HG03039 (cell line): ENCODE measurements at regions not wholly inside any gene's neighbourhood (a gene's known extent, or its start where the extent isn't known, plus 50 kb on each side); places are given as distances from the start of the nearest gene placed in this dataset.
A peak's percentile ranks its signal among the peaks of the same experiment; 100 is the strongest.

Source experiments
- ATAC-seq: cut with Tn5 transposase; IDR thresholded peaks from one replicate; pipeline ENCODE4 v1.9.1; 2021; ENCODE audit warnings: mild to moderate bottlenecking, moderate library complexity; ENCODE audit not compliant: unreplicated experiment

- ATAC-seq = no peak
These were observed 65.8 kb upstream of the FRMD4A start for GRCh38 chr10:14396411-14397048.

- ATAC-seq = no peak
These were observed 63.5 kb upstream of the FRMD4A start for GRCh38 chr10:14394179-14394578.

- no peak for ATAC-seq
These were observed 60.6 kb upstream of the FRMD4A start for GRCh38 chr10:14391342-14391741.

DNA sequence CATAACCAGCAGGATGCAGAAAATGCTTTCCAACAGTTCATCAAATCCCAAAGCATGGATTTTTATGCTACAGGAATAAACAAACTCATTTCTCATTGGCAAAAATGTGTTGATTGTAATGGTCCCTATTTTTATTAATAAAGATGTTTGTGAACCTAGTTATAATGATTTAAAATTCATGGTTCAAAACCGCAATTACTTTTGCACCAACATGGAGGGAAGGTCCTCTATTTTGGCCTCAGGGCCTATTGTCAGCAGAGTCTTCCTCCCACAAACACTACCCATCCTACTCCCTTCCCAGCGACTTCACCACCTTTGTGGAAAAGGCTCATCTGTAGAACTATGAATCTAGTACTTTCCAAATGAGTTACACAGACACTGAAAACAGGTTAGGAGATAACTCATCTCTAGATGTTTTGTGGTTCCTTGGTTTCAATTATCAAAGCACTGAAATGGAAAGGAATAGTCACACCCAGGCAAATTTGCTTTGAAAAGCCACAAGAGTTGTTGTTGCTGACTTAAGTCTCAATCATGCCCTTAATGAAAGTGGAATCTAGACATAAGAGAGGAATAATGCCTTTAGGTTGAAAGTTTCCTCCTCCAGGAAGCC is 59.4 kb upstream of the FRMD4A start:
- peak; percentile 93 for ATAC-seq

DNA sequence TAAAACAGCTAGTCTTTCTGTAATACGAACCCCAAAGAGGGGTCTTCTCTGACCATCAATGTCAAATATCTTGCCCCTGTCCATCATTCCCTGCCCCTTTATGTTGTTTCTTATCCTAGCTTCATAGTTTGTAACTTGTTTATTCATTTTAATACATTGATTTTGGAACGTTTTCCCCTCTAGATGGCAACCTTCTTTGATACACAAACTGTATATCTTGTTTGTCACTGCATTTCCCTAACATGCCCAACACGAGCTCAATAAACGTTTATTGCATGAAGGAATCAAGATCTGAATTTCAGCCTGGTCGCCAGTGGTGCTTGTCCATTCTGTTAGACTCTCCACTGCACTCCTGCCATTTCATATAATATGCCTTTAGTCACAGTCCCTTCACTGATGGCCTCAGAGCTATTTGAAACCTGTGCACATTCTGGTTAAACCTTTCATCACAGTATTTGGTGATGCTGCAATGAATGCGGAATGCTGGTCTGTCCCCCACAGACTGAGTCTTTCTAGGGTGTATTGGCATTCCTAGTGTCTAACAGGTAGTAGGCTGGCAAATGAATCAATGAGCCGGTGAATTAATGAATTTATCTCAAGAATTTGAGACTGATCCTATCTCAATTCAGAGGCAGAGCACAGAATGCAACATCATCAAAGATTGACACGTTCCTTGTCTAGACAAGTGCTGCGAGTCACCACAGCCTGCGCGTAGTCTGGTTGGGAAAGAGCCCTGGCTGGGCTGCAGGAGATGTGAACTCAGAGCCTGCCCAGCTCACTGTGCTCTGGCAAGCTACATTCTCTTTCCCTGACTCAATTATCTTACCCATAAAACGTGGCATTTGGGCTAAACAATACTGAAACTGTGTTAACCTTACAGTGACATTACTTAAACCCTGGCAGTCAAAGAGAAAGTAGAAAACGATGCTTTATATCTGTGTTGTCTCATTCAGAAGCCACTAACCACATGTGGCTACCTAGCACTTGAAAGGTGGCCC is 55.2 kb upstream of the FRMD4A start:
- no peak for ATAC-seq

DNA sequence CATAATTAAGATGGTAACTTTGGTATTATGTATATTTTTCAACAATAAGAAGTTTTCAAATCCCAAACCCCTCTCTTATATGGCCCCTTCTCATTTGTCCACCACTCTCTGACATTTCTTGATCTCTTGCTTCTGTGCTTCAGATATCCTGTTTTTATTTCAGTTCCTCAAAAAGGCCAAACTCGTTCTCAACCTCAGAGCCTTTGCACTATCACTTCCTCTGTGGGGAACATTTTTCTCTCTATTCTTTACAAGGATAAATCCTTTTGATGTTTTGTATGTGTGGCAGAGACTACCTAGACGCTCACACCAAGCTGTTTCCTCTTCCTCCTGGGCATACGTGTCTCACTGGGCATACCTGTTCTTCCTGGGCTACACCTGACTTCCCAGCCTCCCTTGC is 54.2 kb upstream of the FRMD4A start:
- ATAC-seq = no peak

DNA sequence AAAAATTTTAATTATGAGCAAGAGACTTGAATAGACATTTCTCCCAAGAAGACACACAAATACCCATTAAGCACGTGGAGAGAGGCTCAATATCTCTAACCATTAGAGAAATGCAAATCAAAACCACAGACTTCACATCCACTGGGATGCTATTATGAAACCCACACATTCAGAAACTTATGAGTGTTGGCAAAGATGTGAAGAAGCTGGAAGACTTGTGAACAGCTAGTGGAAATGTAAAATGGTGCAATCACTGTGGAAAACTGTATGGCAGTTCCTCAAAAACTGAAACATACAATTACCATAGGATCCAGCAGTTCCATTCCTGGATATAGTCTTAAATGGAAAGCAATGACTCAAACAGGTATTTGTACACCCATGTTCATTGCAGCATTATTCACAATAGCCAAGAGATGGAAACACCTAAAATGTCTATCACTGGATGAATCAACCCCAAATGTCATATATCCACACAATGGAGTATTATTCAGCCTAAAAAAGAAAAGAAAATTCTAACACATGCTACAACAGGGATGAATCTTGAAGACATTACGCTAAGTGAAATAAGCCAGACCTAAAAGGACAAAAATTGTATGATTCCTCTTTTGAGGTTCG is 53.5 kb upstream of the FRMD4A start:
- ATAC-seq = no peak

- no peak for ATAC-seq
These were observed 52.5 kb upstream of the FRMD4A start for GRCh38 chr10:14383266-14383665.

GRCh38 chr10:14382531-14382930 is 51.8 kb upstream of the FRMD4A start:
- no peak for ATAC-seq

GRCh38 chr10:14382022-14382421 is 51.3 kb upstream of the FRMD4A start:
- no peak for ATAC-seq

GRCh38 chr10:14381475-14381874 is 50.8 kb upstream of the FRMD4A start:
- no peak for ATAC-seq

GRCh38 chr10:14380746-14381145 is 50.0 kb upstream of the FRMD4A start:
- ATAC-seq = no peak
